HepG2 (cell line): ENCODE measurements at regions not wholly inside any gene's neighbourhood (a gene's known extent, or its start where the extent isn't known, plus 50 kb on each side); places are given as distances from the start of the nearest gene placed in this dataset.
"Not testable (repeated sequence)": the region's sequence is repeated elsewhere in the genome, so short reads cannot be mapped to it uniquely, and the experiment has no call there.

Experiments
- EP300 ChIP-seq, 3 experiments: sonication (generic) in 1 of 3; formaldehyde crosslinking in 1 of 3; IDR thresholded peaks; 2 replicates each; pipeline versions ENCODE4 v1.5.1 to v1.6.1; 2011 to 2020; ENCODE audit warnings: low read depth in 2 of 3, low read length in 2 of 3, borderline replicate concordance in 1 of 3, improper control_type of control experiment in 1 of 3, mild to moderate bottlenecking in 1 of 3, missing genetic modification reagents in 1 of 3, moderate library complexity in 1 of 3
- FOSL2 ChIP-seq: sonication (generic); formaldehyde crosslinking; IDR thresholded peaks from 2 replicates; pipeline ENCODE4 v1.4.0; 2020; ENCODE audit warnings: missing genetic modification reagents
- FOXA3 ChIP-seq: IDR thresholded peaks from 2 replicates; pipeline ENCODE4 v1.6.1; 2016; ENCODE audit warnings: missing genetic modification reagents, missing compliant biosample characterization
- GATAD2A ChIP-seq: IDR thresholded peaks from 2 replicates; pipeline ENCODE4 v1.6.1; 2016
- HDAC2 ChIP-seq: sonication (generic); formaldehyde crosslinking; IDR thresholded peaks from 2 replicates; pipeline ENCODE4 v1.4.0; 2020; ENCODE audit warnings: missing genetic modification reagents
- HOXA3 ChIP-seq: sonication (generic); formaldehyde crosslinking; IDR thresholded peaks from 2 replicates; pipeline ENCODE4 v1.5.0; 2020; ENCODE audit warnings: missing genetic modification reagents
- KAT8 ChIP-seq: IDR thresholded peaks from 2 replicates; pipeline ENCODE4 v1.6.1; 2016; ENCODE audit warnings: missing genetic modification reagents, missing compliant biosample characterization
- KDM2A ChIP-seq: sonication (generic); formaldehyde crosslinking; IDR thresholded peaks from 2 replicates; pipeline ENCODE4 v1.4.0; 2020; ENCODE audit warnings: low read depth, missing genetic modification reagents, borderline replicate concordance
- MLX ChIP-seq: IDR thresholded peaks from 2 replicates; pipeline ENCODE4 v1.6.1; 2016
- PPARG ChIP-seq: conservative IDR thresholded peaks from 2 replicates; pipeline ENCODE4 v1.6.1; 2016; ENCODE audit warnings: missing biosample characterization, missing genetic modification reagents
- RXRA ChIP-seq: sonication (generic); formaldehyde crosslinking; IDR thresholded peaks from 2 replicates; pipeline ENCODE4 v1.5.1; 2020; ENCODE audit warnings: missing genetic modification reagents
- SOX13 ChIP-seq, 3 experiments: fragments of 450-650 bp in 1 of 3; sonication (generic) in 1 of 3; formaldehyde crosslinking in 1 of 3; IDR thresholded peaks in 2 of 3; conservative IDR thresholded peaks in 1 of 3; 2 replicates each; pipeline versions ENCODE4 v1.5.0 to v1.6.1; 2016 to 2020; ENCODE audit warnings: antibody characterized with exemption in 1 of 3, mild to moderate bottlenecking in 1 of 3, missing compliant biosample characterization in 1 of 3, missing genetic modification reagents in 1 of 3, moderate library complexity in 1 of 3
- TEAD3 ChIP-seq: optimal IDR thresholded peaks from 2 replicates; pipeline ENCODE3; 2016; ENCODE audit warnings: borderline replicate concordance
- ZNF644 ChIP-seq: IDR thresholded peaks from 2 replicates; pipeline ENCODE4 v1.6.1; 2016; ENCODE audit warnings: low read depth
- TF ChIP-seq, protein P1 (sequence below): IDR thresholded peaks from 2 replicates; pipeline ENCODE4 v1.6.1; 2016; ENCODE audit warnings: mild to moderate bottlenecking
- TF ChIP-seq, protein P2 (sequence below): sonication (generic); formaldehyde crosslinking; conservative IDR thresholded peaks from 2 replicates; pipeline ENCODE4 v1.4.0; 2020; ENCODE audit warnings: mild to moderate bottlenecking, missing genetic modification reagents, moderate library complexity
- TF ChIP-seq, protein P3 (sequence below): sonication (generic); formaldehyde crosslinking; IDR thresholded peaks from 2 replicates; pipeline ENCODE4 v1.5.1; 2020; ENCODE audit warnings: mild to moderate bottlenecking, moderate library complexity, missing genetic modification reagents
- TF ChIP-seq, protein P4 (sequence below): IDR thresholded peaks from 2 replicates; pipeline ENCODE4 v1.6.1; 2016

DNA sequence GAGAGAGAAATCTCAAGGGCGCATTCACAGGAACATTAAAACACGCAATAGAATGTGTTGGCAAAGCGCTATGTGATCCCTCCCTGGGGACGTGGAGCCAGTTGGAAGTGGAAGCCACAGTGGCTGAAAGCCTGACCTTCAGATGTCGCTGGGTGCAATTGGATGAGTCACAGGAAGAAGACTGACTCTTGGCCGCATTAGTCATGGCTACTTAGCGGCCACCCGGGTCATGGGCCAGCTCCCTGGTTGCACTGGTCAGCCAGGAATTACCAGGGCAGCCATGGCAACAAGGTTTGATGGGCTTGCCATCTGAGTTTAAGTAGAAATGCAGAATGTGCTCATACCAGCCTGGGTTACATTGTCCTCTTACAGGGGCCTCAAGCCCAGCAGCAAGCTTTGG lies 231.2 kb upstream of the FRG2C start (continued):
- TF ChIP-seq, protein P1, sequence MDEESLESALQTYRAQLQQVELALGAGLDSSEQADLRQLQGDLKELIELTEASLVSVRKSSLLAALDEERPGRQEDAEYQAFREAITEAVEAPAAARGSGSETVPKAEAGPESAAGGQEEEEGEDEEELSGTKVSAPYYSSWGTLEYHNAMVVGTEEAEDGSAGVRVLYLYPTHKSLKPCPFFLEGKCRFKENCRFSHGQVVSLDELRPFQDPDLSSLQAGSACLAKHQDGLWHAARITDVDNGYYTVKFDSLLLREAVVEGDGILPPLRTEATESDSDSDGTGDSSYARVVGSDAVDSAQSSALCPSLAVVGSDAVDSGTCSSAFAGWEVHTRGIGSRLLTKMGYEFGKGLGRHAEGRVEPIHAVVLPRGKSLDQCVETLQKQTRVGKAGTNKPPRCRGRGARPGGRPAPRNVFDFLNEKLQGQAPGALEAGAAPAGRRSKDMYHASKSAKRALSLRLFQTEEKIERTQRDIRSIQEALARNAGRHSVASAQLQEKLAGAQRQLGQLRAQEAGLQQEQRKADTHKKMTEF: peak; percentile 59; the same call in 1 of the 2 replicates
- TF ChIP-seq HOXA3 (CRISPR knock-in tag) (peak; percentile 22; the same call in 1 of the 2 replicates), EP300 (CRISPR knock-in tag; IDR thresholded peaks at IDR 0.05; ENCODE audit: borderline replicate concordance) (peak; percentile 52; the same call in 1 of the 2 replicates), KDM2A (CRISPR knock-in tag) (peak; percentile 46; the same call in 1 of the 2 replicates), HDAC2 (peak; percentile 30; the same call in 1 of the 2 replicates), KAT8 (CRISPR knock-in tag) (0 out of 2 replicates have a peak, but pooled peaks have one; percentile 40), MLX (CRISPR knock-in tag) (0 out of 2 replicates have a peak, but pooled peaks have one; percentile 36), SOX13 (CRISPR knock-in tag; conservative IDR thresholded peaks at IDR 0.05 in 1 of 2, IDR thresholded peaks at IDR 0.05 in 1 of 2) (0 out of 4 replicates have a peak, but pooled peaks of 1 of the 2 experiments have one; percentile 10), TEAD3 (peak; percentile 19), ZNF644 (peak; percentile 89), RXRA (CRISPR knock-in tag) (peak; percentile 73; the same call in 1 of the 2 replicates), FOSL2 (peak; percentile 98), PPARG (CRISPR knock-in tag) (peak; percentile 71), FOXA3 (CRISPR knock-in tag) (0 out of 2 replicates have a peak, but pooled peaks have one; percentile 37), GATAD2A (CRISPR knock-in tag) (peak; percentile 50; the same call in 1 of the 2 replicates)
- not testable (repeated sequence) for TF ChIP-seq EP300 (IDR thresholded peaks at IDR 0.05; ENCODE audit: low read depth in 2 of 2, low read length in 2 of 2); SOX13 (IDR thresholded peaks at IDR 0.05)
- TF ChIP-seq, protein P2, sequence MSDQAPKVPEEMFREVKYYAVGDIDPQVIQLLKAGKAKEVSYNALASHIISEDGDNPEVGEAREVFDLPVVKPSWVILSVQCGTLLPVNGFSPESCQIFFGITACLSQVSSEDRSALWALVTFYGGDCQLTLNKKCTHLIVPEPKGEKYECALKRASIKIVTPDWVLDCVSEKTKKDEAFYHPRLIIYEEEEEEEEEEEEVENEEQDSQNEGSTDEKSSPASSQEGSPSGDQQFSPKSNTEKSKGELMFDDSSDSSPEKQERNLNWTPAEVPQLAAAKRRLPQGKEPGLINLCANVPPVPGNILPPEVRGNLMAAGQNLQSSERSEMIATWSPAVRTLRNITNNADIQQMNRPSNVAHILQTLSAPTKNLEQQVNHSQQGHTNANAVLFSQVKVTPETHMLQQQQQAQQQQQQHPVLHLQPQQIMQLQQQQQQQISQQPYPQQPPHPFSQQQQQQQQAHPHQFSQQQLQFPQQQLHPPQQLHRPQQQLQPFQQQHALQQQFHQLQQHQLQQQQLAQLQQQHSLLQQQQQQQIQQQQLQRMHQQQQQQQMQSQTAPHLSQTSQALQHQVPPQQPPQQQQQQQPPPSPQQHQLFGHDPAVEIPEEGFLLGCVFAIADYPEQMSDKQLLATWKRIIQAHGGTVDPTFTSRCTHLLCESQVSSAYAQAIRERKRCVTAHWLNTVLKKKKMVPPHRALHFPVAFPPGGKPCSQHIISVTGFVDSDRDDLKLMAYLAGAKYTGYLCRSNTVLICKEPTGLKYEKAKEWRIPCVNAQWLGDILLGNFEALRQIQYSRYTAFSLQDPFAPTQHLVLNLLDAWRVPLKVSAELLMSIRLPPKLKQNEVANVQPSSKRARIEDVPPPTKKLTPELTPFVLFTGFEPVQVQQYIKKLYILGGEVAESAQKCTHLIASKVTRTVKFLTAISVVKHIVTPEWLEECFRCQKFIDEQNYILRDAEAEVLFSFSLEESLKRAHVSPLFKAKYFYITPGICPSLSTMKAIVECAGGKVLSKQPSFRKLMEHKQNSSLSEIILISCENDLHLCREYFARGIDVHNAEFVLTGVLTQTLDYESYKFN (CRISPR knock-in tag): peak; percentile 25; the same call in 1 of the 2 replicates
- TF ChIP-seq, protein P3, sequence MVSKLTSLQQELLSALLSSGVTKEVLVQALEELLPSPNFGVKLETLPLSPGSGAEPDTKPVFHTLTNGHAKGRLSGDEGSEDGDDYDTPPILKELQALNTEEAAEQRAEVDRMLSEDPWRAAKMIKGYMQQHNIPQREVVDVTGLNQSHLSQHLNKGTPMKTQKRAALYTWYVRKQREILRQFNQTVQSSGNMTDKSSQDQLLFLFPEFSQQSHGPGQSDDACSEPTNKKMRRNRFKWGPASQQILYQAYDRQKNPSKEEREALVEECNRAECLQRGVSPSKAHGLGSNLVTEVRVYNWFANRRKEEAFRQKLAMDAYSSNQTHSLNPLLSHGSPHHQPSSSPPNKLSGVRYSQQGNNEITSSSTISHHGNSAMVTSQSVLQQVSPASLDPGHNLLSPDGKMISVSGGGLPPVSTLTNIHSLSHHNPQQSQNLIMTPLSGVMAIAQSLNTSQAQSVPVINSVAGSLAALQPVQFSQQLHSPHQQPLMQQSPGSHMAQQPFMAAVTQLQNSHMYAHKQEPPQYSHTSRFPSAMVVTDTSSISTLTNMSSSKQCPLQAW (CRISPR knock-in tag): peak; percentile 61
- TF ChIP-seq, protein P4, sequence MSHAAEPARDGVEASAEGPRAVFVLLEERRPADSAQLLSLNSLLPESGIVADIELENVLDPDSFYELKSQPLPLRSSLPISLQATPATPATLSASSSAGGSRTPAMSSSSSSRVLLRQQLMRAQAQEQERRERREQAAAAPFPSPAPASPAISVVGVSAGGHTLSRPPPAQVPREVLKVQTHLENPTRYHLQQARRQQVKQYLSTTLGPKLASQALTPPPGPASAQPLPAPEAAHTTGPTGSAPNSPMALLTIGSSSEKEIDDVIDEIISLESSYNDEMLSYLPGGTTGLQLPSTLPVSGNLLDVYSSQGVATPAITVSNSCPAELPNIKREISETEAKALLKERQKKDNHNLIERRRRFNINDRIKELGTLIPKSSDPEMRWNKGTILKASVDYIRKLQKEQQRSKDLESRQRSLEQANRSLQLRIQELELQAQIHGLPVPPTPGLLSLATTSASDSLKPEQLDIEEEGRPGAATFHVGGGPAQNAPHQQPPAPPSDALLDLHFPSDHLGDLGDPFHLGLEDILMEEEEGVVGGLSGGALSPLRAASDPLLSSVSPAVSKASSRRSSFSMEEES (CRISPR knock-in tag): 0 out of 2 replicates have a peak, but pooled peaks have one; percentile 40
